ENCODE measurements at regions not wholly inside any gene's neighbourhood (a gene's known extent, or its start where the extent isn't known, plus 50 kb on each side); places are given as distances from the start of the nearest gene placed in this dataset.
"Not testable (repeated sequence)": the region's sequence is repeated elsewhere in the genome, so short reads cannot be mapped to it uniquely, and the experiment has no call there.

DNA sequence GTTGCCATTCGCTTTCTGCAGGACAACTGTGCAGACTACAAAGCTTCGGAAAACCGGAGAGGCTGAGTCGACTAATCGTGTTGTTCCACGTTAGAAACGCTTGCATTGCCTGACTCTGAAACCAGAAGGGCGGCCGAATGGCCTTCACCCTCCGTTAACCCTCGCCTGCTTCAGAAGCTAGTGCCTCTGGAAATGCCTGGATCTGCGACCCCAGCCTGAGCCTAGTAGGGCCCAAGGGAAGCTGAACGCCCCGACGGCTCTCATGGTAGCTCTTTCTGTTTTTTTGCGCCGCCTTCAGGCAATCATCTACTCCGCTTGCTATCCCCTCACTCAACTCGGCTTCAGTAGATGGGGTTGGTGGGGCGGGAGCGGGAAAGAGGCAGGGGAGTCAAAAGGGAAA lies 117.3 kb downstream of the PPIAL4A start:
- not testable (repeated sequence) for H3K27ac ChIP-seq (ENCODE audit: low read depth, low read length); H4K20me1 ChIP-seq (ENCODE audit: low read depth, low read length); H3K79me2 ChIP-seq (ENCODE audit: insufficient read depth, low read length); H3K27me3 ChIP-seq (ENCODE audit: low read length); H3K36me3 ChIP-seq (ENCODE audit: low read length); H3K9me3 ChIP-seq (ENCODE audit: insufficient read depth, low read length); H3K4me3 ChIP-seq (ENCODE audit: insufficient read depth, low read length, poor library complexity, severe bottlenecking); H2AFZ ChIP-seq (ENCODE audit: low read depth, low read length, severe bottlenecking); H3F3A ChIP-seq (ENCODE audit: insufficient read depth); H3K9me2 ChIP-seq (replicated peaks; ENCODE audit: insufficient read depth, low read length); H3K9ac ChIP-seq (ENCODE audit: low read length); H3K4me2 ChIP-seq (ENCODE audit: low read depth, low read length, poor library complexity, severe bottlenecking)

DNA sequence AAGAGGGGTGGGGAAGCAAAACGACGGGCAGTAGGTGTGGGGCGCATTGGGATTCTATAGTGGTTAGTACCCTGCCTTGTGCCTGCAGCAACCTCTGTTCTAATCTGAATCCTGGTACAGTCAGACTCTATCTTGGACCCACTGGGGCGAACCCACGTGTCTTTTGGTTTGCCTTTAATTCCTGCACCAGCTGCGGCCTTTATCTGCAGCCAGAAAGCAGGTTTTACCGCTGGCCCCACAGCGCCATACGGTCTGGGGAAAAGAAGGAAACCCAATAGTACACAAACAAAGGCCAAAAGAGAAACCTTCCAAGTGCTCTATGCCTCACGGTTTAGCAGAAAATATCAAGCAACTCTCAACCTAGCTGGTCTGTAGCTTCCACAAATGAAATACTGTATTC lies 118.2 kb downstream of the PPIAL4A start:
- not testable (repeated sequence) for H2AFZ ChIP-seq (ENCODE audit: low read depth, low read length, severe bottlenecking); H3K27me3 ChIP-seq (ENCODE audit: low read length); H3K79me2 ChIP-seq (ENCODE audit: insufficient read depth, low read length); H3K36me3 ChIP-seq (ENCODE audit: low read length); H4K20me1 ChIP-seq (ENCODE audit: low read depth, low read length); H3K9me2 ChIP-seq (replicated peaks; ENCODE audit: insufficient read depth, low read length); H3F3A ChIP-seq (ENCODE audit: insufficient read depth); H3K4me2 ChIP-seq (ENCODE audit: low read depth, low read length, poor library complexity, severe bottlenecking); H3K9me3 ChIP-seq (ENCODE audit: insufficient read depth, low read length); H3K9ac ChIP-seq (ENCODE audit: low read length); H3K4me3 ChIP-seq (ENCODE audit: insufficient read depth, low read length, poor library complexity, severe bottlenecking); H3K27ac ChIP-seq (ENCODE audit: low read depth, low read length)

DNA sequence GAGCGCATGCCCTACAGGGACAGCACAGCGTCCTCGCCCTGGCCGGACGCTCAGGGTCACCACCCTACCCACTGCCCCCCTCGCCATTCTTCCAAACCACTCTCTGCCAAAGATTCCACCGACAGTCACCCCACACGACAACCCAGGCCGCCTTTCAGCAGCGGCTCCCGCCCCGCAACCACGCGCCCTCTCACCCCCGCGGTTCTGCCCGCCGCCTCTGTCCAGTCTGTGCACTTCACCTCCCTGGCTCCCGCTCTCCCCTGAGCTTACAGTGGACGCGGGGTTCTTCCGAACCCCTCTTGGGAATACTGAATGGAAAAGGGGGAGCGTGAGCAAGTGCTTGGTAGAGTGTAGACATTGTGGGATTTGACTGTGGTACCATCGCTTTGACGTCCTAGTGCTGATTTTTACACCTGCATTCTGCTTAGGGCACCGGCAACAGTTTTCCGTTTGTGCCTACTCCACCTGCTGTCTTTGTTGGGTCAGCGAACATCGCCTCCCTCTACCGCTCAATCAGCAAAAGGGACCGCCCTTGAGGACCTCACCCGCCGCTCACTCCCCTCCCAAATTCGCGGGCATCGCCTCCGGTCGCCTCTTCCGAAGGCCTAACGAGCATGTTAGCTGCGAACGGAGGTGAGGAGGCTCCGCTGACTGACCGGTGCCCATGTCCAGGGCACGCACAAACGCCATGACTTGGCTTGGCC lies 119.1 kb downstream of the PPIAL4A start:
- not testable (repeated sequence) for H3K36me3 ChIP-seq (ENCODE audit: low read length); H3K4me2 ChIP-seq (ENCODE audit: low read depth, low read length, poor library complexity, severe bottlenecking); H3K27me3 ChIP-seq (ENCODE audit: low read length); H3K9ac ChIP-seq (ENCODE audit: low read length); H3K9me3 ChIP-seq (ENCODE audit: insufficient read depth, low read length); H3K79me2 ChIP-seq (ENCODE audit: insufficient read depth, low read length); H4K20me1 ChIP-seq (ENCODE audit: low read depth, low read length); H3K4me3 ChIP-seq (ENCODE audit: insufficient read depth, low read length, poor library complexity, severe bottlenecking); H3K9me2 ChIP-seq (replicated peaks; ENCODE audit: insufficient read depth, low read length); H3K27ac ChIP-seq (ENCODE audit: low read depth, low read length); H3F3A ChIP-seq (ENCODE audit: insufficient read depth); H2AFZ ChIP-seq (ENCODE audit: low read depth, low read length, severe bottlenecking)

DNA sequence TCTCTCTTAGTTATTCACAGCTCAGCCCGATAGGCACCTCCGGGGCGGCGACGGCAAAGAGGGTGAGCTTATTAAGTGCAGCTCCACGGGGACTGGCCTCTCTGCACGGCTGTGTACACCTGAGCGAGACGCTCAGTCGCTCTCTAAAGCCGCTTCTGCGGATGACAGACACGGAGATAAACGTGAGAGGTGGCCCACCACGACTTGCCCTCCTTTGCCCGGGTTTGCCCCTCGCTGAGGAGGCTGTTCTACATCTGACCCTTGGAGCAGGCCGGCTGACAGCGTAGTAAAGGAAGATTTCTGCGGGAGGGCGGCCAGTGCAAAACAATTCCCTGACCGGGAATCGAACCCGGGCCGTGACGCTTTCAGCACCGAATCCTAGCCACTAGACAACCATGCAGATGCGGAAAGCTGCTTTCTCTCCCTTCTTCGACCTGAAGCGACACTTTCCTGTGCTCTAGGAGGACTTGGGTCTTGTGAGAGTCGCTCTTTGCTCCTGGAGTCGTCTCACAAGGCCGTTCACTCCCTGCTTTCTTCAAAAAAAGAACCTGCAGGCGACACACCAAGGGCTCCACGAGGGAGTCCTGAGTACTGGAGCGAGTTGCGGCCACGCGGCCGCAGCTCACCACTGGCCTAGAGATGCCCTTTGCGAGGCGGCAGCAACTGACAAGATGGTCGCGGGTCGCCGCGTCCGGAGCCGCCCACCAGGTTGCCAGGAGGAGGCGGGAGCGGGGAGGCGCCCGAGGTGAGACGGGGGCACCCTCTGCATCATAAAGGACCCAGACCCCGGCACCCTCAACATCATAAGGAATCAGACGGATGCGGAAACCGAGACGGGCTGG lies 119.9 kb downstream of the PPIAL4A start:
- not testable (repeated sequence) for H3K9me2 ChIP-seq (replicated peaks; ENCODE audit: insufficient read depth, low read length); H3K36me3 ChIP-seq (ENCODE audit: low read length); H3K27me3 ChIP-seq (ENCODE audit: low read length); H3K4me3 ChIP-seq (ENCODE audit: insufficient read depth, low read length, poor library complexity, severe bottlenecking); H3K27ac ChIP-seq (ENCODE audit: low read depth, low read length); H3K4me2 ChIP-seq (ENCODE audit: low read depth, low read length, poor library complexity, severe bottlenecking); H4K20me1 ChIP-seq (ENCODE audit: low read depth, low read length); H3K9me3 ChIP-seq (ENCODE audit: insufficient read depth, low read length); H3K79me2 ChIP-seq (ENCODE audit: insufficient read depth, low read length); H3F3A ChIP-seq (ENCODE audit: insufficient read depth); H3K9ac ChIP-seq (ENCODE audit: low read length); H2AFZ ChIP-seq (ENCODE audit: low read depth, low read length, severe bottlenecking)

DNA sequence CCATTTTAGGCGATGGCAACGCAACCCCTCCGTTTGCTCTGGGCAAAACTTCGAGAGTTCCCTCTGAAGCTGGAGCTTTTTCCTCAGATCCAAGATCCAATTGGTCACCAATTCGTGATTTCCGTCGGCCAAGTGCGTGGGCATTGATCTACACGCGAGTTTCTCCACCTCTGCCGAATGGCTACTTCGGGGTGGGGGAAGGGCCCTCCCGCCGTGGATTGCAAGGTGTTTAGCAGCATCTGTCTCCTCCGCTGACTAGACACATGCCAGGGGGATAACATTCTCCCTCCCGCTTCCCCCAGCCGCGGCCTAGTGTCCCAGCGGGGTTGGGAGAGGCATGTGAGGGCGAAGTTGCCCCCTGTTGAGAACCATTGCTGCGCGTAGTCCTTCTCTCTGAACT lies 120.6 kb downstream of the PPIAL4A start:
- not testable (repeated sequence) for H3K27ac ChIP-seq (ENCODE audit: low read depth, low read length); H3K4me3 ChIP-seq (ENCODE audit: insufficient read depth, low read length, poor library complexity, severe bottlenecking); H2AFZ ChIP-seq (ENCODE audit: low read depth, low read length, severe bottlenecking); H3F3A ChIP-seq (ENCODE audit: insufficient read depth); H4K20me1 ChIP-seq (ENCODE audit: low read depth, low read length); H3K4me2 ChIP-seq (ENCODE audit: low read depth, low read length, poor library complexity, severe bottlenecking); H3K9ac ChIP-seq (ENCODE audit: low read length); H3K79me2 ChIP-seq (ENCODE audit: insufficient read depth, low read length); H3K9me2 ChIP-seq (replicated peaks; ENCODE audit: insufficient read depth, low read length); H3K9me3 ChIP-seq (ENCODE audit: insufficient read depth, low read length); H3K27me3 ChIP-seq (ENCODE audit: low read length); H3K36me3 ChIP-seq (ENCODE audit: low read length)

DNA sequence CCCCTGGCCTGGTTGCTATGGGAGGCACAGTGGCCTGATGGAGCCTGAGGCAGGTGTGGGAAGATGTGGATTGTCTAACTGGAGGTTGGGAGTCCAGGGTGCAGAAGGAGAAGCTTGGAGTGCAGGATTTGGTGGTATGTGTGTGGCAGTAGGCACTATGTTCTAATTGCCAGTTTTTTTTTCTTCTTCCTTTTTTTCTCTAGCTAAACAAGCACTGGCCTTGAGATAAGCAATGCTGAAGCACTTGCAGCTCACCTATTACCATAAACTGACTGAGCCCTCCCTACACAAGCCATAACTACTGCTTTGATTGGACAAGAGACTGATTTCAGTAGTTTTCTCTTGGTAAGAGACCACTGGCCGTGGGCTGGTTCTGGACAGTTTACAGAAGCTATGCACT lies 123.6 kb downstream of the PPIAL4A start:
- not testable (repeated sequence) for H3K9me2 ChIP-seq (replicated peaks; ENCODE audit: insufficient read depth, low read length); H3K27me3 ChIP-seq (ENCODE audit: low read length); H3K4me2 ChIP-seq (ENCODE audit: low read depth, low read length, poor library complexity, severe bottlenecking)

DNA sequence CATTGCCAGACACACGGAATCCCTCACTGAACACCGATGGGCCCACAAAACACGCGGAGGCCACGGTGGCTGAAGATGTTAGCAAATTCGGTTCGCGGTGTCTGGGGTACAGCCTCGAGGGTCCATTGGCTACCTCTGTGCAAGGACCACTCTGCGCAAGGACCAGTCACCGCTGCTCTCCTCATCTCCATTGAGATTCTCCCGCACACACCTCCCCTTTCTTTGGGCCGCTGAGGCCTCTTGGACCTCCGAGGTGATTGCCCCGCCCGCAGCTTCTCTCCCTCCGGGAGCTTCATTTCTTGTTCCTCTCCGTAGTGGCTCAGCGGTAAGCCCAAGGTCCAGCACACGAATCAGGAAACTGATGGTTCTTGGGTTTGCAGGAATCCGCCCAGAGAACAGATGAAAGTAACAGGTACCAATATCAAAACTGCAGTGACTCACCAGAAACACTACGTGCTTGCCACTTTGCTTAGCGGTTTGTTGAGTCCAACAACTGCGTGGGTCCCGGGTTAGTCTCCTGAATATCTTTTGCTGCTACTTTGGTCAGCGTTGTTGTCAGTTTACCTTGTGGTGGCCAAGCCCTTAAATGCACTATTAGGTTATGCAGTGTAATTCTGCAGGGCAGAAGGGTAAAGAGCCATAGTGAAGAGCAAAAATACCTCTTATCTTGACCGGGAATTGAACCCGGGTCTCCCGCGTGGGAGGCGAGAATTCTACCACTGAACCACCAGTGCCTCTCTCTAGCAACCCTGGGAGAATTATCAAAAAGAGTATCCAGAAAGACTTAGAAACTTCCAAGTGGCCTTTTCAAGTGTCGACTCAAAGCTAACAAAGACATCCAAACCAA lies 126.8 kb downstream of the PPIAL4A start:
- not testable (repeated sequence) for H3K4me2 ChIP-seq (ENCODE audit: low read depth, low read length, poor library complexity, severe bottlenecking); H3K4me3 ChIP-seq (ENCODE audit: insufficient read depth, low read length, poor library complexity, severe bottlenecking); H3K27ac ChIP-seq (ENCODE audit: low read depth, low read length); H4K20me1 ChIP-seq (ENCODE audit: low read depth, low read length); H3K9me3 ChIP-seq (ENCODE audit: insufficient read depth, low read length); H3K27me3 ChIP-seq (ENCODE audit: low read length); H3K36me3 ChIP-seq (ENCODE audit: low read length); H3K79me2 ChIP-seq (ENCODE audit: insufficient read depth, low read length); H3K9ac ChIP-seq (ENCODE audit: low read length); H2AFZ ChIP-seq (ENCODE audit: low read depth, low read length, severe bottlenecking); H3F3A ChIP-seq (ENCODE audit: insufficient read depth); H3K9me2 ChIP-seq (replicated peaks; ENCODE audit: insufficient read depth, low read length)

More for the DNA sequence above, 123.6 kb downstream of the PPIAL4A start:
- not testable (repeated sequence) for H3K27ac ChIP-seq (ENCODE audit: low read depth, low read length); H3K4me3 ChIP-seq (ENCODE audit: insufficient read depth, low read length, poor library complexity, severe bottlenecking); H3F3A ChIP-seq (ENCODE audit: insufficient read depth); H3K79me2 ChIP-seq (ENCODE audit: insufficient read depth, low read length); H3K9me3 ChIP-seq (ENCODE audit: insufficient read depth, low read length); H2AFZ ChIP-seq (ENCODE audit: low read depth, low read length, severe bottlenecking); H3K9ac ChIP-seq (ENCODE audit: low read length); H3K36me3 ChIP-seq (ENCODE audit: low read length); H4K20me1 ChIP-seq (ENCODE audit: low read depth, low read length)
